NCI-H82 treated with DMSO at 0.1 percent for 48 hours (cell line): ENCODE measurements at regions not wholly inside any gene's neighbourhood (a gene's known extent, or its start where the extent isn't known, plus 50 kb on each side); places are given as distances from the start of the nearest gene placed in this dataset.

Experiments used
- DNase-seq: peaks from one replicate; lab custom pipeline; 2025; ENCODE audit not compliant: unreplicated experiment; lab: John Stamatoyannopoulos, UW

- DNase-seq = no peak
Measured at GRCh38 chr1:99152132-99152531, 112.2 kb upstream of the PLPPR4 start.

- no peak for DNase-seq
Measured at GRCh38 chr1:99163671-99164070, 100.6 kb upstream of the PLPPR4 start.

GRCh38 chr1:99170516-99170915, 93.8 kb upstream of the PLPPR4 start:
- no peak for DNase-seq

- DNase-seq = no peak
Measured at GRCh38 chr1:99171184-99171813, 93.0 kb upstream of the PLPPR4 start.

GRCh38 chr1:99173282-99173681, 91.0 kb upstream of the PLPPR4 start:
- DNase-seq = no peak

- DNase-seq = no peak
Measured at GRCh38 chr1:99173900-99174299, 90.4 kb upstream of the PLPPR4 start.

GRCh38 chr1:99176753-99177152, 87.5 kb upstream of the PLPPR4 start:
- DNase-seq = no peak

GRCh38 chr1:99177465-99177864, 86.8 kb upstream of the PLPPR4 start:
- peak; percentile 68 for DNase-seq

GRCh38 chr1:99180343-99180808, 83.9 kb upstream of the PLPPR4 start:
- peak; percentile 90 for DNase-seq

GRCh38 chr1:99180915-99181314, 83.4 kb upstream of the PLPPR4 start:
- DNase-seq = peak; percentile 90

- no peak for DNase-seq
Measured at GRCh38 chr1:99181892-99182291, 82.4 kb upstream of the PLPPR4 start.

- DNase-seq = no peak
Measured at GRCh38 chr1:99185196-99185595, 79.1 kb upstream of the PLPPR4 start.

GRCh38 chr1:99193431-99193830, 70.9 kb upstream of the PLPPR4 start:
- DNase-seq = no peak

GRCh38 chr1:99198393-99198792, 65.9 kb upstream of the PLPPR4 start:
- DNase-seq = no peak

GRCh38 chr1:99207216-99207615, 57.1 kb upstream of the PLPPR4 start:
- DNase-seq = no peak
